Fibroblast of skin of back (primary cell): ENCODE measurements at regions not wholly inside any gene's neighbourhood (a gene's known extent, or its start where the extent isn't known, plus 50 kb on each side); places are given as distances from the start of the nearest gene placed in this dataset.
A peak's percentile ranks its signal among the peaks of the same experiment; 100 is the strongest.

Source experiments
- DNase-seq: peaks from one replicate; pipeline ENCODE4 v3.0.0-alpha.2; 2013

DNA sequence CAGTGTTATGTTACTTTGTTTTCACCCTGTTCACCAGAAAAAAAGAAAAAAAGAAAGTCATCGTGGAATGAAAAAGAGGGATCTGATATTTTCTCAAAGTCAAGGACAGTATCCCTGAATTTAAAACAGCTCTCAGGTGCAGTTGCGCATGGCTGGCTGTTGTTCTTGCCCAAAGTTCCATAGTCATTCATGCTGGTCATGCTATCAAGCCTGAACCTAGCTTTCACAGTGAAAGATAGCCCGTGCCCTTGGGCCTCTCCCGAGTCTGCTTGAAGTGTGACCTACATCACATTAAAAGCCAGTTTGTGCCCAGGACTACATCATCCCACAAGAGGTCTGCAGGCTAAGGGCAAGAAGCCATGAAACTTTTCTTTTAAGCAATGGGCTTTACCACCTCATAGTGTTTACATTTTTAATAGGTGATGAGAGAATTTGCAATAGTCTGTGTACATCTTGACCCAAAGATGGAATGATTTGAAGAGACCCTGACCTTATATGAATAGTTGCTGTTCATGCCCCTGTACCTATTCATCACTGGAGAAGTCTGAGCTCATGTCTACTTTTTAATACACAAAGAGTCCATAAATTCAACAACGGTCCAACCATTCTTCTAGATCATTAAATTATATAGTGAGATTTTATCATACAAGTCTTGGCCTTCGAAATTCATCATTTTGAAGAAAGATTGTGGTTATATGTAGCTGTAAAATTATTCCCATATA lies 522.5 kb upstream of the MCTP2 start:
- DNase-seq = no peak

- no peak for DNase-seq
Observed at GRCh38 chr15:93707751-93708150, 523.6 kb upstream of the MCTP2 start.

DNA sequence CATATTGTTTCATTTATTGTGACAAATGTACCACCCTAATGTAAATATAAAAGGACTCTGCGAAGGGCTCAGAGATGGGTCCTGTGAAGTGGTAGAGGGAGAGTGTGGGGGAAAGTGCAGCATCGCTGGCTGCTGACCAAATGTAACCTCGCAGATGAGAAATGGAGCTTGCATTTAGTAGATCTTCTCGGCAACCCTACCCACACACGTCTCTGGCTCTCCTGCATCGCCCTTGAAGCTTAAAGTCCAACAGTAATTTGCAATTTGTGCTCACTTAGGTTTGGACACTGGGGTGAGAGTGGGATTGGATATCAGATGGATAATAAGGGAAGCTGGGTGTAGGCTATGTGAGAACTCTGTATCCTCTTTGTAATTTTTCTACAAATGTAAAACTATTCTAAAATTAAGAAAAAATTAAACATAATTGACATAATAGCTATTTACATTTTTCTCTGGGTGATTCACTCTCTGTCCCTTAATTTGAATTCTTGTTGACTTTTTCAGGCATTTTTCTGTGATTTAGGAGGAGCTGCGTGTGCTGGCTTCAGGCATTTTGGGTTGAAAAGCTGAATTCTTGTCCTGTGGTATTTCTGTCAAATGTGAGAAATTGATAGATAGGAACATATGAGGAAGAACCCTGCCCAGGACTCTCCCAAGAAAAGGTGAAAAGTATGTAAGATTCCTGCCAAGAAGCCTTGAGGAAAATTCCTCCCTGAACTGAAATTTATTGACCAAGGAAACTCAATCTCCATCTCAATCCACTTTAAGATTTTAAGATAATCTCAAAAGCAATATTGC lies 524.7 kb upstream of the MCTP2 start:
- no peak for DNase-seq

GRCh38 chr15:93705753-93706455 lies 525.5 kb upstream of the MCTP2 start:
- no peak for DNase-seq

GRCh38 chr15:93703092-93703739 lies 528.1 kb upstream of the MCTP2 start:
- no peak for DNase-seq

DNA sequence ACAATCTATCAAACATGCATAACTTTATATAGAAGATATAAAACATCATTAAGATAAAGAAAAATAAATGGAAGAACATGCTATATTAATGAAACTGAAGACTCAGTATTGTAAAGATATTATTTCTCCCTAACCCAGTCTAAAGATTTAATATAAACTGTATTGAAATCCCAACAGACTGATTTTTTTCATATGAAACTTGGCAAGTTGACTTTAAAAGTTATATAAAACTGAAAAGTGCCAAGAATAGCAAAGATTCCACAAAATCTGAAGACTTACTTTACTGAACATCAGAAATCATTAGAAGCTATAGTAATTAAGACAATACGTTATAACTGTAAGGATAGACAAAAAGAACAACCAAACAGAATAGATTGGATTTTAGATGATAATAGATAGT lies 531.3 kb upstream of the MCTP2 start:
- no peak for DNase-seq

GRCh38 chr15:93694033-93694432 lies 537.3 kb upstream of the MCTP2 start:
- DNase-seq = peak; percentile 66

DNA sequence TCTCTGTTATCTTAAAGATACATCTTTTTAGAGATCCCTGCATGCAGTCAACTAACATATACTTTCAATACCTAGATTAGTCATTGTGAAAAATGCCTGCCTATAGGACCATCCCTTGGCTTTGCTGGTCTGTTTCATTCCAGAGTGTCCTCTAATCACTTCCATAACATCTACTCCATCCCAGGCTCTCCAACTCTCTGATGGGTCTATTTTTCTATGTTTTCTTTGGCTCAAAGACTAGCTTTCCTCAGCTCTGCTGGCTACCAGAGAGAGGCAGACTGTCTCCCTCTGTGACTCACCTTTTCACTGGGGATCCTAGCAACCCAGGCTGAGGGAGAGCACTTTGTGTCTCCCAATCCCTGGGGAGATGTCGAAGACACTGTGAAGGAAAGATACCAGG lies 547.7 kb upstream of the MCTP2 start:
- peak; percentile 37 for DNase-seq

DNA sequence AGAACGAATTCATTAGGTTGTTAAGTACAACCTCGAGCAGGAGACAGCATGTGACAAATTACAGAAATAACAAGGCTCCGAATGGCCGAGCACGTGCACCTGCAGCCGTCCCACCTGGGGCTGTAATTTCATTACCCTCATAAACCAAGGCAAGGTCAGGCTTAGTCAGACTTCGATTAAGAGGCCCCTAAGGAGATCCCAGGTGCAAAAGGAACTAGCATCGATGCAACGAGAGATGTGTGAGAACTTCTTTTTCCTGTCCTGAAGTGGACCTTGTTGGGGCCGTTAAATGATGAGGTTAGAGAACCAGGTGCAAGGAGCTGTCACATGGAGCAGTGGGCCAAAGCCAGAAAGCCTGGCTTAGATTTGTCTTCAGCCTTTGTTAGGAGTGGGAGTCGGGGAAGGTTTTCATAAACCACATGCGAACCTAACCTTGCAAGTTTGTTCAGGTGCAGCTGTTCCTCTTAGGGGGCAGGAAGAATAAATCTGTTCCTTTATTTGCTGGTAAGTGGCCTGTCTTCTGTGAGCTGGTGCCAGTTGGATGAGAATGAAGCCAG lies 559.9 kb upstream of the MCTP2 start:
- DNase-seq = no peak

DNA sequence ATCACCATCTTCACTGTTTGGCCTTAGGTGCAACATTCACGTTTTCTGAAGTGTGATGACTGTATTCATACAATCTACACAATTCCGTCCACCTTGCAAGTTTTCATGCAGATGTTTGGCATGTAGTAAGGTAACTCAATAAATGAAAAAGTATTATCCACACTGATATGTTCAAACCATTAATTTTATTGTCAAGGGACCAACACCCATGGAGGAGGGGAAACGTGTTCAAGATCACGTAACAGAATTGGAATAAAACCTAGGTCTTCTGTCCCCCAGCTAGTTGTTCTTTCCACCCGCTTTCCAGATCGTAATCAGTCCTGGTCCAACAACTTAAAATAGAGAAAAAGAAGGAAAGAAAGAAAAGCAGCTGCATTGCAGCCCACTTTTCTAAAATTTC lies 560.4 kb upstream of the MCTP2 start:
- DNase-seq = no peak

DNA sequence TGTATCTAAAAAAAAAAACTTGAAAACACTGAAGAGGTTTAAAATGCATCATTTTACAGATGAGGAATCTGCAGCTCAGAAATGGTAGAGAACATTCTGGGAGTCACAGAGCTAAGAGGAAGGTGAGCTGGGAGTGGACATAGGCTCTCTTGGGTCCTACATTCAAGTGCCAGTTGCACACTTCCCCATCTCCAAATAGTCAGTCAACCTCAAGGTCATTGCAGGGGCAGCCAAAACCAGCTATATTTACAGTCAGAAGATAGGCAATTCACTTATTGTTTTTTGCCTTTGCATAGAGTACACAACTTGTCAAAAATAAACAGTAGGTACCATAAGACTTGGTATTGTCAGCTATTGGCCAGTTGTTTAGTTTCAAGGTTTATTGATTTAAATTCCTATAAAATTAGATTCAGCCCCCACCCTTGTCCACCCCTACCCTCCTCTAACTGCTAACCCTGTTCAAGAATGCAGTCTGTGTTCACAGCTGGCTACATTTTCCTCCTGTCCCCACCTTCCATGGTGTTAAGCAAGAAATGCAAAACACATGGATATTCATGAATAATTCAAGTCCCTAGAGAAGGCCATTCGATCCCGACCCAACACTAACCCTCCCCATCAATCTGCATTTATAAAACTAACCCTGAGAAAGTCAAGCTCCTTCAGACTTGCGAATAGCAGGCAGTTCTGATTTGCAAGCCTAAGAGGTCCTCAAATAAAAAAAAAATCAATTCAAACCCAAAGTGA lies 567.0 kb upstream of the MCTP2 start:
- no peak for DNase-seq

GRCh38 chr15:93662162-93662885 lies 569.0 kb upstream of the MCTP2 start:
- DNase-seq = no peak

- no peak for DNase-seq
Observed at GRCh38 chr15:93658026-93658816, 569.2 kb upstream of the RGMA start.

- DNase-seq = no peak
Observed at GRCh38 chr15:93656041-93656440, 567.0 kb upstream of the RGMA start.

GRCh38 chr15:93649691-93650235 lies 560.8 kb upstream of the RGMA start:
- no peak for DNase-seq

DNA sequence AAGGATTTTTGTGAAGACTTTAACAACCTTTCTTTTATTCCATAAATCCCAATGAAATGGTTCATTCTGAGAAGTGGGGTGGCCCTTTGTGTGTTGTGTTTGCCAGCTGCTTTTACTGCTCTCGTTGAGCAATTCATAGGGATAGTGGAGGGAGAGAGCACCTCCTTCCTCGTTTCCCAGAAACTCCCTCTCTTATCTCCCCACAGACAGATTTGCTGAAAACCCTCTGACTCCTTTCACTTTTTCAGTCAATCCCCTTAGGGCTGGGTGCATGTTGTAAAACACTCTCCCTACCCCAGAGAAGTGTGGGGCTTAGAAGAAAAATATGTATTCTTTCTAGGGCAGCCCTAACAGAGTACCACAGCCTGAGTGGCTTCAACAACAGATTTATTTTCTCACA lies 557.2 kb upstream of the RGMA start:
- DNase-seq = no peak

DNA sequence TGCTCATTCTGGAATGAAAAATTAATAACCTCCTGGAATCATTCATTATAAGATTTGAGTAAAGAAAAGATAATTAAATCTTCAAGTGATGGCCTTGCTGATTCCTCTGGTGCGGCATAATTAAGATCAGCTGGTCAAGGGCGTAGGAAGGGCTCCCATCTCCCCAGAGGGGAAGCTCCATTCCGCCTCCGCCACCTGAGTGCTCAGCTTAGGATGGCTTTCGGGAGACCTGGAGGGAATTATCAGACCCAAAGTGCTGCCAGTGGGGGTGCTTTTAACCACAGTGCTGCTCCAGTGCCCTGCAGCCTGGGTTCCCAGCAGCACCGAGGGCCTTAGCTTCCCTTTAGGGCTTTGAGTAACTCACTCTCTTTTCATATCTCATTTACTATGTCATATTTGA lies 556.6 kb upstream of the RGMA start:
- DNase-seq = no peak

- DNase-seq = no peak
Observed at GRCh38 chr15:93644595-93644994, 555.6 kb upstream of the RGMA start.

DNA sequence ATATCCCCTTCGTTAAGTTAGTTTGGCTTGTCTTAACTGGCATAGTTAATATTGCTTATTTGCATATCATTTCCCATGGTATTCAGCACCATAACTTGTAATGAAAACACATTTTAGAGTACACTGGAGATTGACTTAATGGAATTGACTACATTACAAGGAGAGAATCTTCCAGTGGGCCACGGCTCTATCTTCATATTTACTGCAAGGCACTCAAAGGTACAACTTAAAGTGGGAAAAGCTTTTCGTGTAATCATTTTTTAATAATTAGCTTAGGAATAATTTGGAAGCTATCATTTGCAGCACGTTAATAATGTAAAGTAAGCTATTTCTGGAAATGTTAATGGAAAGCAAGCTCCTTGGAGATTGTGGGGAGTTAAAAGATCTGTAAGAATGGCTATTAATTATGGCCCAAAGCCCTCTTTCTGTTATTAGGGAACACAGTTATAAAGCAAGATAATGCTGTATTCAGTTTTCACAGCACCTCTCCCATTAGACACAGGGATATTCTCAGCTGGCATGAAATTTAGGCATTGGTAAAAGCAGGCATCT lies 551.5 kb upstream of the RGMA start:
- DNase-seq = no peak
